Kidney tubule cell (primary cell): ENCODE measurements at regions not wholly inside any gene's neighbourhood (a gene's known extent, or its start where the extent isn't known, plus 50 kb on each side); places are given as distances from the start of the nearest gene placed in this dataset.

Source experiments
- DNase-seq: peaks from one replicate; pipeline ENCODE4 v3.0.0-alpha.2; 2018; ENCODE audit warnings: low spot score

DNA sequence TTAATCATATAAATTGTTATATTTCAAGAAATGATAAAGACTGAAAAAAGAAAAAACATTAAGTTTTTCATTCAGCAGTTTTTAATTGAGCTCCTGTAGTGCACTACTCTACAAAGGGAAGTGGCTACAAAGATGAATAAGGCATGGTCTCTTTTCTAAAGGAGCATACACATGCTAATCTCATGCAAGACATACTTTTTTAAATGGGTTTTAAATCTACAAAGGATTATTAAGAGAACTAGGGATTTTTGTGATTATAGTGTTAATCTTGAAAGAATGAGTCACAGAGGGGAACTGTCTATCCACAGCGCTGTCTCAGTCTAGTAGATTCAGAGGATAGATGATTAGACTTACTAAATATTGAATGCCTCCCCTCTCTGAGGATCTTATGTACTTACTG lies 1722.2 kb downstream of the RPA4 start:
- no peak for DNase-seq

DNA sequence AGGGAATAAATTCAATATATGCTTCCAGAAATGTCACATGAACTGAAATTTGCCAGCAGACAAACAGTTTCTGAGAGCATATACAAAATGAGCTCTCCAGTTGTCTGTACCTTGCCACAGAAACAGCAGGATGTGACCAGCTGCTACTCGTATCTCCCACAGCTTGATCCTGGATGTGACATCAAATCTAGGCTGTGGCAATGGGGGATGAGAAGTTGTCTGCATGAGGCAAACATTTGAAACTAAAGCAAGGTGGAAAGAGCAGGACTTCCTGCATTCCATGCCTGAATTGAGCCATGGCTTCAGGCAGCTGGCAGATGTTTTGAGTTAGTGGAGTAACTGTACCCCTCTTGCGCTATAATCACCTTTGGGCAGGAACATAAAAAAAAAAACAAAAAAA lies 1724.0 kb downstream of the RPA4 start:
- no peak for DNase-seq

DNA sequence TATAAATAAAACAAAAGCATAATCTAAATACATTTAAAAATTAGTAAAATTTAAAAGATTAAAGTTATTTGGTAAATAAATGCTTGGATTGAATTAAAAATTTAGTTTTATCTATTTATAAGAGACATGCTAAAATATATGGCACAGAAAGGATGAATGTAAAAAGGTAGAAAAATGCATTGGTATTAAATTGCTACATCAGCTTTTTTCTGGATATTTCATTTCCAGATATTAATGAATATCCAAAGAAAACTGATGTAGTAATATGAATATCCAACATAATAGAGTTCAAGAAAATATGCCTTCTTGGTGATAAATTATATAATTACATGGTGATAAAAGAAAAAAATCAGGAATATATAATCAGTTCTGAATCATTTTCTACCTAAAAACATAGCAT lies 1743.9 kb downstream of the RPA4 start:
- DNase-seq, result no peak

DNA sequence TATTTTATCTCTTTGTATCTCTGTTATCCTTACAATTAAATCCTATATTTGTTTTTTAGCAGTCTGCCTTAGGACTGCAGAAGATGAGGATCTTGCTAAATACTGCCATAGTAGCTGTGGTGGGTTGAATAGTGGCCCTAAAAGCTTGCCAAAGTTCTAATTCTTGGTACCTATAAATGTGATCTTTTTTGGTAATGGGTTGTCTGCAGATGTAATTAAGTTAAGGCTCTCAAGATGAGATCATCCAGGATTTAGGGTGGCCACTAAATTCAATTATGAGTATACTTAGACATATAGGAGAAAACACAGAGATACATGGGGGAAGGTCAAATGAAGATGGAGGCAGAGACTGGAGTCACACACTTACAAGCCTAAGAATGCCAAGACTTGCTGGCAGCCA lies 1753.7 kb downstream of the RPA4 start:
- DNase-seq, result no peak

DNA sequence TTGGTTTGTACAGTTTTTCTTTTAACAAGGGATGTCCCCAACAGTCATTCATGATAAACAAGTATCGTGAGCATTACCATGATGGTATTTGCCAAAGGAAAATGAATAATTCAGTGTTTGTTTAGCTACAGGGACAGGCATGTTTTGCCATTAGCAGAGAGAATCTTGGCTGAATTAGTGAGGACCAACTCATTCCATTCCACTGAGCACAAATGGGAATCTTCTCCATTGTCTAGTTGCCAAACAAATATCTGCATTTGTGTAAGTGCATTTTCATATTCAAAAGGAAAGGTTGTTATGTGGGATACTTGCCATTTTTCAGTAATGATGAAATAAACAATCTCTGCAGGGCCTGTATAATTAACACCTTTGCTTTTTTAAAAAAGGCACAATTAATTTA lies 1762.6 kb downstream of the RPA4 start:
- DNase-seq, result no peak

DNA sequence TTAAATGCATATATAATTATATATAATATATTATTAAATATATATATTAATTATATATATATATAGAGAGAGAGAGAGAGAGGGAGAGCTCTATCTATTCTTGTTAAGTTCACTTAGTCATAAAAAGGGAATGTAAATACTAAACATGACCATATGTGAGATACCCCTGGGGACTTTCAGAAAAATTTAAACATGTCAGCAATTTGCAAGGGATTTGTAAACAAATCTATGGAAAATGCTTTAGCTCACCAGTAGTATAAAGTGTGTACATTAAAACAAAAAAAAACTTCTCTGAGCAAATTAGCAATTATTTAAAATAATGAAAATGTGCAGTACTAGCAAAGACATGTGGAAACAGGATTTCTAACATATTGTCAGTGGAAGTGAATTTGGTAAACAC lies 1755.5 kb downstream of the PCDH19 start:
- no peak for DNase-seq
